Stomach (tissue), 4 donors: ENCODE measurements at regions not wholly inside any gene's neighbourhood (a gene's known extent, or its start where the extent isn't known, plus 50 kb on each side); places are given as distances from the start of the nearest gene placed in this dataset.

ENCODE experiments used
- CTCF ChIP-seq, 7 experiments: fragments of 450-650 bp in 4 of 7; fragments of 200-600 bp in 3 of 7; sonication (generic) in 3 of 7; IDR thresholded peaks; one replicate each; pipeline ENCODE4 v1.5.1; 2016 to 2019; ENCODE audit warnings: antibody characterized with exemption in 7 of 7, control low read depth in 2 of 7, mild to moderate bottlenecking in 1 of 7
- POLR2AphosphoS5 ChIP-seq, 3 donors: sonication (generic); formaldehyde crosslinking; IDR thresholded peaks; one replicate each; pipeline ENCODE4 v1.6.1; 2016; ENCODE audit warnings: antibody characterized with exemption in 3 of 3

- TF ChIP-seq POLR2AphosphoS5 (IDR thresholded peaks at IDR 0.05) (no peak), CTCF (IDR thresholded peaks at IDR 0.05) (no peak)
These were observed 180.3 kb downstream of the AXIN2 start for GRCh38 chr17:65381152-65381551.
